ENCODE measurements at regions not wholly inside any gene's neighbourhood (a gene's known extent, or its start where the extent isn't known, plus 50 kb on each side); places are given as distances from the start of the nearest gene placed in this dataset.

DNA sequence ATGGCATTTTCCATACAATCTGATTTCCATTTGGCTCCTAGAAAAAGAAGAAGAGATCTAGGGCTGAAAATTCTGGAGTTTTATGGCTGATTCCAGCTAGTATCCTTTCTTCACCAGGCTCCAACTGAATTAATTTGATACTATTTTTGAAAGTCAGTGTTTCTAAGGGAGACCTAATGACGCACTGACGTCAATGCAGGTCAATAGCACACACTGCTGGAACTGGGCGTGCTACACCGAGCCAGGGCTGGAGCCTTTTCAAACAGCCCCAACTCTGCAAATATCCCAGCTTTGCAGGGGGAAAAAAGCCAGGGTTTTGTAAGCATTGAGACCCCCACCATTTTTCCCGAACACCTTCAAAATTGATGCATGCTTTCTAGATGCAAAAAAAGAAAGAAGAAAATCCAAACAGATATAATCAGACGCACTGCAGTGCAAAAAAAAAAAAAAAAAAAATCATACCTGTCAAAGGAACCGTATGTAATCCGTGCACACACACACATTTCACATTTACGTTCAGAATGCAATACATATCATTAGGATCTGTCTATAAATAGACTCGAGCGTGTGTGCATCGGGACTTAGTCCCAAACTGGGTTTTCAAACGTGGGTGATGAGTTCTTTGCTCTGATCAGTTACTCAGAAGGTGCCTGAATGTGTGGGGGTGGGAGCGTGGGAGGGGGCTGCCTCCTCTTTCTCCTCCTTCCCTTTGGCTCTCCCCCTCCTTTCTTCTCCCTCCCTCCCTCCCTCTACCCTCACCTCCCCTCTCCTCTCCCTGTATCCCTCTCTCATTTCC is 124.5 kb upstream of the HSD17B12 start:
- TF ChIP-seq CTCF (IDR thresholded peaks at IDR 0.05; ENCODE audit: poor library complexity): no peak
- TF ChIP-seq EZH2 (IDR thresholded peaks at IDR 0.05; ENCODE audit: borderline replicate concordance): no peak
- no peak for TF ChIP-seq EZH2phosphoT487 (IDR thresholded peaks at IDR 0.05; ENCODE audit: low read depth, severe bottlenecking, unreplicated experiment)

Measured in hepatocyte (in vitro differentiated cells).